GM23338 (cell line): ENCODE measurements at regions not wholly inside any gene's neighbourhood (a gene's known extent, or its start where the extent isn't known, plus 50 kb on each side); places are given as distances from the start of the nearest gene placed in this dataset.

ENCODE experiments used
- ATAC-seq: fragments of 200-7000 bp; cut with Tn5 transposase; 3 replicates; pipeline ENCODE4 v1.9.1; 2020
- DNase-seq: peaks from one replicate; pipeline ENCODE4 v3.0.0-alpha.2; 2015; ENCODE audit warnings: low spot score
- H2AFZ ChIP-seq: fragments of 200-600 bp; sonication (generic); 2 replicates; pipeline ENCODE4 v1.8.0; 2016; ENCODE audit warnings: antibody characterized with exemption, mild to moderate bottlenecking, moderate library complexity
- H3F3A ChIP-seq: fragments of 200-600 bp; sonication (generic); replicated peaks from 2 replicates; pipeline ENCODE4 v1.8.0; 2017; ENCODE audit warnings: antibody characterized with exemption, mixed run types, low read depth
- H3K27ac ChIP-seq: fragments of 200-600 bp; sonication (generic); 2 replicates; pipeline ENCODE4 v1.6.1; 2016; ENCODE audit warnings: low read depth
- H3K27me3 ChIP-seq: fragments of 200-600 bp; sonication (generic); 2 replicates; pipeline ENCODE4 v1.8.0; 2016; ENCODE audit warnings: mild to moderate bottlenecking, mixed run types, moderate library complexity; ENCODE audit not compliant: insufficient read depth
- H3K36me3 ChIP-seq: fragments of 200-600 bp; sonication (generic); 2 replicates; pipeline ENCODE4 v1.8.0; 2016; ENCODE audit warnings: mild to moderate bottlenecking; ENCODE audit not compliant: insufficient read depth
- H3K4me1 ChIP-seq: fragments of 200-600 bp; sonication (generic); 2 replicates; pipeline ENCODE4 v1.8.0; 2016; ENCODE audit warnings: mild to moderate bottlenecking, moderate library complexity; ENCODE audit not compliant: insufficient read depth
- H3K4me2 ChIP-seq: fragments of 200-600 bp; sonication (generic); 2 replicates; pipeline ENCODE4 v1.7.1; 2017; ENCODE audit warnings: mixed run types
- H3K4me3 ChIP-seq: fragments of 200-600 bp; sonication (generic); 2 replicates; pipeline ENCODE4 v1.6.1; 2016; ENCODE audit warnings: mixed run types
- H3K79me2 ChIP-seq: fragments of 200-600 bp; sonication (generic); replicated peaks from 2 replicates; pipeline ENCODE4 v1.8.0; 2017; ENCODE audit warnings: mild to moderate bottlenecking; ENCODE audit not compliant: insufficient read depth
- H3K9me2 ChIP-seq: fragments of 200-600 bp; sonication (generic); 2 replicates; pipeline ENCODE4 v1.8.0; 2017; ENCODE audit not compliant: insufficient read depth
- H4K20me1 ChIP-seq: fragments of 200-600 bp; sonication (generic); replicated peaks from 2 replicates; pipeline ENCODE4 v1.8.0; 2017; ENCODE audit warnings: mild to moderate bottlenecking; ENCODE audit not compliant: insufficient read depth
- H3K27ac Mint-ChIP-seq: 2 replicates; pipeline ENCODE4 v1.8.0; 2020; ENCODE audit warnings: inconsistent platforms, mild to moderate bottlenecking, moderate library complexity, mixed read lengths
- H3K27me3 Mint-ChIP-seq: 3 replicates; pipeline ENCODE4 v1.8.0; 2022; ENCODE audit warnings: low read depth, mild to moderate bottlenecking, moderate library complexity, mixed read lengths, inconsistent platforms; ENCODE audit not compliant: insufficient read depth, poor library complexity
- H3K36me3 Mint-ChIP-seq: 3 replicates; pipeline ENCODE4 v1.8.0; 2021; ENCODE audit warnings: low read depth, mild to moderate bottlenecking, inconsistent platforms, moderate library complexity, mixed read lengths
- H3K4me1 Mint-ChIP-seq: 3 replicates; pipeline ENCODE4 v1.8.0; 2020; ENCODE audit warnings: mild to moderate bottlenecking, inconsistent platforms, mixed read lengths
- H3K4me3 Mint-ChIP-seq: 3 replicates; pipeline ENCODE4 v1.8.0; 2021; ENCODE audit warnings: moderate library complexity, mild to moderate bottlenecking, inconsistent platforms, mixed read lengths
- H3K9me3 Mint-ChIP-seq: 3 replicates; pipeline ENCODE4 v1.8.0; 2020; ENCODE audit warnings: moderate library complexity, mild to moderate bottlenecking, inconsistent platforms, mixed read lengths
- CREB1 ChIP-seq: fragments of 250-450 bp; sonication (Bioruptor Pico); IDR thresholded peaks from 2 replicates; pipeline ENCODE4 v1.5.0; 2020; ENCODE audit warnings: low read depth, mild to moderate bottlenecking, moderate library complexity
- EZH2 ChIP-seq: fragments of 200-600 bp; sonication (generic); IDR thresholded peaks from one replicate; pipeline ENCODE4 v1.8.0; 2017; ENCODE audit warnings: antibody characterized with exemption, mild to moderate bottlenecking, low read depth; ENCODE audit not compliant: unreplicated experiment
- EZH2phosphoT487 ChIP-seq: fragments of 200-600 bp; sonication (generic); IDR thresholded peaks from one replicate; pipeline ENCODE4 v1.8.1; 2018; ENCODE audit warnings: antibody characterized with exemption; ENCODE audit not compliant: unreplicated experiment
- JUNB ChIP-seq: IDR thresholded peaks from one replicate; pipeline ENCODE4 v1.6.1; 2016; ENCODE audit warnings: antibody characterized with exemption; ENCODE audit not compliant: unreplicated experiment
- POLR2AphosphoS5 ChIP-seq: IDR thresholded peaks from 2 replicates; pipeline ENCODE4 v1.6.1; 2016; ENCODE audit warnings: antibody characterized with exemption, low read depth
- ZNF114 ChIP-seq: fragments of 250-450 bp; sonication (Bioruptor Pico); IDR thresholded peaks from 2 replicates; pipeline ENCODE4 v1.5.0; 2020; ENCODE audit warnings: mild to moderate bottlenecking, moderate library complexity
- TF ChIP-seq, protein P1 (sequence below): fragments of 250-450 bp; sonication (Bioruptor Pico); IDR thresholded peaks from 2 replicates; pipeline ENCODE4 v1.5.0; 2020; ENCODE audit warnings: mild to moderate bottlenecking, moderate library complexity
- TF ChIP-seq, protein P2 (sequence below), 2 experiments: fragments of 200-600 bp in 1 of 2; sonication (generic) in 1 of 2; conservative IDR thresholded peaks; 2 replicates each; pipeline versions ENCODE4 v1.5.1 to v1.6.1; 2016 to 2017; ENCODE audit warnings: antibody characterized with exemption in 2 of 2, low read depth in 2 of 2, mild to moderate bottlenecking in 2 of 2, moderate library complexity in 1 of 2

DNA sequence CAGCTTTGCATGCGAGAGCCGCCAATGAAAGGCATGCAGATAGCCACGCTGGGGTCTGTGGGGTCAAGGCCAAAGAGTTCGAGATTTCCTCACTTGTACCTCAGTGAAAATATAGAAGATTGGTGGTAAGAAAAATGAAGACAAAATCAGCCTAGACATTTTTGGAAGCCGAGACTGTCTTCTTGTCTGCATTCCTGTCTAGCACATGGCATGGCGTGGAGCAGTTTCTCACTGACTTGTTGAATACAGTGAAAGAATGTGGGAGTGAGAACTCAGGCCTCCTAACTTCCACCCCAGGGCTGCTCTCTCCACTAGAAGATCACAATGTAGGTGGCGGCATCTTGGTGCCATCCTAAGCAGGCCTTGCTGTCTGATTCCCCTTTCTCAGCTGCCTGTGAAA, 740.8 kb upstream of the HS6ST1 start (continued):
- TF ChIP-seq, protein P1, sequence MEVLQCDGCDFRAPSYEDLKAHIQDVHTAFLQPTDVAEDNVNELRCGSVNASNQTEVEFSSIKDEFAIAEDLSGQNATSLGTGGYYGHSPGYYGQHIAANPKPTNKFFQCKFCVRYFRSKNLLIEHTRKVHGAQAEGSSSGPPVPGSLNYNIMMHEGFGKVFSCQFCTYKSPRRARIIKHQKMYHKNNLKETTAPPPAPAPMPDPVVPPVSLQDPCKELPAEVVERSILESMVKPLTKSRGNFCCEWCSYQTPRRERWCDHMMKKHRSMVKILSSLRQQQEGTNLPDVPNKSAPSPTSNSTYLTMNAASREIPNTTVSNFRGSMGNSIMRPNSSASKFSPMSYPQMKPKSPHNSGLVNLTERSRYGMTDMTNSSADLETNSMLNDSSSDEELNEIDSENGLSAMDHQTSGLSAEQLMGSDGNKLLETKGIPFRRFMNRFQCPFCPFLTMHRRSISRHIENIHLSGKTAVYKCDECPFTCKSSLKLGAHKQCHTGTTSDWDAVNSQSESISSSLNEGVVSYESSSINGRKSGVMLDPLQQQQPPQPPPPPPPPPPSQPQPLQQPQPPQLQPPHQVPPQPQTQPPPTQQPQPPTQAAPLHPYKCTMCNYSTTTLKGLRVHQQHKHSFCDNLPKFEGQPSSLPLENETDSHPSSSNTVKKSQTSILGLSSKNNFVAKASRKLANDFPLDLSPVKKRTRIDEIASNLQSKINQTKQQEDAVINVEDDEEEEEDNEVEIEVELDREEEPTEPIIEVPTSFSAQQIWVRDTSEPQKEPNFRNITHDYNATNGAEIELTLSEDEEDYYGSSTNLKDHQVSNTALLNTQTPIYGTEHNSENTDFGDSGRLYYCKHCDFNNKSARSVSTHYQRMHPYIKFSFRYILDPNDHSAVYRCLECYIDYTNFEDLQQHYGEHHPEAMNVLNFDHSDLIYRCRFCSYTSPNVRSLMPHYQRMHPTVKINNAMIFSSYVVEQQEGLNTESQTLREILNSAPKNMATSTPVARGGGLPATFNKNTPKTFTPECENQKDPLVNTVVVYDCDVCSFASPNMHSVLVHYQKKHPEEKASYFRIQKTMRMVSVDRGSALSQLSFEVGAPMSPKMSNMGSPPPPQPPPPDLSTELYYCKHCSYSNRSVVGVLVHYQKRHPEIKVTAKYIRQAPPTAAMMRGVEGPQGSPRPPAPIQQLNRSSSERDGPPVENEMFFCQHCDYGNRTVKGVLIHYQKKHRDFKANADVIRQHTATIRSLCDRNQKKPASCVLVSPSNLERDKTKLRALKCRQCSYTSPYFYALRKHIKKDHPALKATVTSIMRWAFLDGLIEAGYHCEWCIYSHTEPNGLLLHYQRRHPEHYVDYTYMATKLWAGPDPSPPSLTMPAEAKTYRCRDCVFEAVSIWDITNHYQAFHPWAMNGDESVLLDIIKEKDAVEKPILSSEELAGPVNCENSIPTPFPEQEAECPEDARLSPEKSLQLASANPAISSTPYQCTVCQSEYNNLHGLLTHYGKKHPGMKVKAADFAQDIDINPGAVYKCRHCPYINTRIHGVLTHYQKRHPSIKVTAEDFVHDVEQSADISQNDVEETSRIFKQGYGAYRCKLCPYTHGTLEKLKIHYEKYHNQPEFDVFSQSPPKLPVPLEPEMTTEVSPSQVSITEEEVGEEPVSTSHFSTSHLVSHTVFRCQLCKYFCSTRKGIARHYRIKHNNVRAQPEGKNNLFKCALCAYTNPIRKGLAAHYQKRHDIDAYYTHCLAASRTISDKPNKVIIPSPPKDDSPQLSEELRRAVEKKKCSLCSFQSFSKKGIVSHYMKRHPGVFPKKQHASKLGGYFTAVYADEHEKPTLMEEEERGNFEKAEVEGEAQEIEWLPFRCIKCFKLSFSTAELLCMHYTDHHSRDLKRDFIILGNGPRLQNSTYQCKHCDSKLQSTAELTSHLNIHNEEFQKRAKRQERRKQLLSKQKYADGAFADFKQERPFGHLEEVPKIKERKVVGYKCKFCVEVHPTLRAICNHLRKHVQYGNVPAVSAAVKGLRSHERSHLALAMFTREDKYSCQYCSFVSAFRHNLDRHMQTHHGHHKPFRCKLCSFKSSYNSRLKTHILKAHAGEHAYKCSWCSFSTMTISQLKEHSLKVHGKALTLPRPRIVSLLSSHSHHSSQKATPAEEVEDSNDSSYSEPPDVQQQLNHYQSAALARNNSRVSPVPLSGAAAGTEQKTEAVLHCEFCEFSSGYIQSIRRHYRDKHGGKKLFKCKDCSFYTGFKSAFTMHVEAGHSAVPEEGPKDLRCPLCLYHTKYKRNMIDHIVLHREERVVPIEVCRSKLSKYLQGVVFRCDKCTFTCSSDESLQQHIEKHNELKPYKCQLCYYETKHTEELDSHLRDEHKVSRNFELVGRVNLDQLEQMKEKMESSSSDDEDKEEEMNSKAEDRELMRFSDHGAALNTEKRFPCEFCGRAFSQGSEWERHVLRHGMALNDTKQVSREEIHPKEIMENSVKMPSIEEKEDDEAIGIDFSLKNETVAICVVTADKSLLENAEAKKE, result no peak
- no peak for TF ChIP-seq EZH2phosphoT487

DNA sequence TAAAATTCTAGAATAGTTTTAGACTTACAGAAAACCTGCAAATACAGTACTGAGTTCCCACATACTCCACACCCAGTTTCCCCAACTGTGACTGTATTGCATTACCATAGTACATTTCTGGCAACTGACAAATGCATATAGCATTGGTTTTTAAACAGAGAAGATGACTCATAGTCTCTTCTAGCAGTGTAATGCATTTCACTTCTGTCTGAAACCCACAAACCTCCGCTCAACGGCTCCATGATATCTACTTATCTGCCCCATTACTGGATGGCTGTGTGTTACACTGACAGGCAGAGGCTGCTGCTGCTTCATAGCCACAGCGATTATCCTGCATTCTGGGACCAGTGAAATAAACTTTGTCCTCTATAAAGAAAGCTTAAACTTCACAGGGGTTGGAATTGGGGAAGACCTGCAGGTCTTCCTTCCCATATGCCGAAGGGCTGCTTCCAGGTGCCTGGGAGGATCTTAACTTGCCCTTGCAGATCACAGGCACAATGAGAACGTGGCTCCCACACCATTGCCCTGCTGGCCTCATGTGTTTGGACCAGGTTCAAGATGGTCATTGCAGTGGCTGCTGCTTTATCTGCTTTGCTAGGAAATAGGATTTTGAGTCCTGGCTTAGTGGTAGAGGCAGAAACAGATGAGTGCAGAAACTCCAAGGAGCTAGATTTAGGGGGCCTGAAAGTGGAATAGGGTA, 742.6 kb upstream of the HS6ST1 start:
- no peak overlapping the region for H3K4me3 ChIP-seq
- H3K4me1 ChIP-seq, result no peaks in the 10 kb centered on the region
- H3K79me2 ChIP-seq, result no peaks in the 10 kb centered on the region
- Mint-ChIP-seq H3K4me1 (no peaks in the 10 kb centered on the region), H3K27ac (no peak overlapping the region), H3K27me3 (peaks cover 7% of the 10 kb centered on the region), H3K4me3 (no peak overlapping the region), H3K36me3 (no peaks in the 10 kb centered on the region), H3K9me3 (no peaks in the 10 kb centered on the region)
- no peak for ATAC-seq
- TF ChIP-seq EZH2, result no peak
- TF ChIP-seq ZNF114 (CRISPR knock-in tag), result no peak
- TF ChIP-seq, protein P2, sequence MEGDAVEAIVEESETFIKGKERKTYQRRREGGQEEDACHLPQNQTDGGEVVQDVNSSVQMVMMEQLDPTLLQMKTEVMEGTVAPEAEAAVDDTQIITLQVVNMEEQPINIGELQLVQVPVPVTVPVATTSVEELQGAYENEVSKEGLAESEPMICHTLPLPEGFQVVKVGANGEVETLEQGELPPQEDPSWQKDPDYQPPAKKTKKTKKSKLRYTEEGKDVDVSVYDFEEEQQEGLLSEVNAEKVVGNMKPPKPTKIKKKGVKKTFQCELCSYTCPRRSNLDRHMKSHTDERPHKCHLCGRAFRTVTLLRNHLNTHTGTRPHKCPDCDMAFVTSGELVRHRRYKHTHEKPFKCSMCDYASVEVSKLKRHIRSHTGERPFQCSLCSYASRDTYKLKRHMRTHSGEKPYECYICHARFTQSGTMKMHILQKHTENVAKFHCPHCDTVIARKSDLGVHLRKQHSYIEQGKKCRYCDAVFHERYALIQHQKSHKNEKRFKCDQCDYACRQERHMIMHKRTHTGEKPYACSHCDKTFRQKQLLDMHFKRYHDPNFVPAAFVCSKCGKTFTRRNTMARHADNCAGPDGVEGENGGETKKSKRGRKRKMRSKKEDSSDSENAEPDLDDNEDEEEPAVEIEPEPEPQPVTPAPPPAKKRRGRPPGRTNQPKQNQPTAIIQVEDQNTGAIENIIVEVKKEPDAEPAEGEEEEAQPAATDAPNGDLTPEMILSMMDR (conservative IDR thresholded peaks at IDR 0.05; ENCODE audit: low read depth in 2 of 2), result no peak
- no peak for TF ChIP-seq CREB1 (CRISPR knock-in tag)
- TF ChIP-seq JUNB, result no peak
- TF ChIP-seq POLR2AphosphoS5, result no peak
- no peak overlapping the region for H3K27ac ChIP-seq
- H3K27me3 ChIP-seq, result no peaks in the 10 kb centered on the region
- no peak overlapping the region for H2AFZ ChIP-seq
- no peaks in the 10 kb centered on the region for H3F3A ChIP-seq
- H3K9me2 ChIP-seq, result no peaks in the 10 kb centered on the region
- DNase-seq, result no peak
- H3K4me2 ChIP-seq, result no peak overlapping the region
- no peaks in the 10 kb centered on the region for H4K20me1 ChIP-seq
- H3K36me3 ChIP-seq, result no peaks in the 10 kb centered on the region
